AG20443 (cell line): ENCODE measurements at regions not wholly inside any gene's neighbourhood (a gene's known extent, or its start where the extent isn't known, plus 50 kb on each side); places are given as distances from the start of the nearest gene placed in this dataset.
"Not testable (repeated sequence)": the region's sequence is repeated elsewhere in the genome, so short reads cannot be mapped to it uniquely, and the experiment has no call there.

ENCODE experiments used
- DNase-seq: peaks from one replicate; pipeline ENCODE4 v3.0.0; 2012; ENCODE audit warnings: low spot score, mixed read lengths

- no peak for DNase-seq
Observed at GRCh38 chr3:171915275-171915674, 72.1 kb downstream of the TMEM212 start.

GRCh38 chr3:171916888-171917287 is 73.7 kb downstream of the TMEM212 start:
- no peak for DNase-seq

- not testable (repeated sequence) for DNase-seq
Observed at GRCh38 chr3:171922629-171923028, 79.5 kb downstream of the TMEM212 start.

- not testable (repeated sequence) for DNase-seq
Observed at GRCh38 chr3:171923668-171924067, 80.5 kb downstream of the TMEM212 start.

GRCh38 chr3:171924864-171925263 is 81.7 kb downstream of the TMEM212 start:
- not testable (repeated sequence) for DNase-seq

GRCh38 chr3:171932153-171932611 is 89.0 kb downstream of the TMEM212 start:
- DNase-seq, result no peak

GRCh38 chr3:171933441-171933840 is 90.3 kb downstream of the TMEM212 start:
- DNase-seq, result no peak

GRCh38 chr3:171935261-171936123 is 92.3 kb downstream of the TMEM212 start:
- no peak for DNase-seq

GRCh38 chr3:171936191-171936841 is 93.2 kb downstream of the TMEM212 start:
- DNase-seq, result peak; percentile 73

- no peak for DNase-seq
Observed at GRCh38 chr3:171939578-171939977, 96.4 kb downstream of the TMEM212 start.

- no peak for DNase-seq
Observed at GRCh38 chr3:171940151-171940649, 97.1 kb downstream of the TMEM212 start.

- DNase-seq, result no peak
Observed at GRCh38 chr3:171943262-171944117, 95.9 kb upstream of the FNDC3B start.

- DNase-seq, result peak; percentile 37
Observed at GRCh38 chr3:171944118-171945016, 95.0 kb upstream of the FNDC3B start.

GRCh38 chr3:171948674-171949073 is 90.7 kb upstream of the FNDC3B start:
- DNase-seq, result no peak

- DNase-seq, result no peak
Observed at GRCh38 chr3:171949554-171949953, 89.8 kb upstream of the FNDC3B start.

- DNase-seq, result peak; percentile 70
Observed at GRCh38 chr3:171950373-171950772, 89.0 kb upstream of the FNDC3B start.

GRCh38 chr3:171951597-171951996 is 87.8 kb upstream of the FNDC3B start:
- DNase-seq, result no peak

GRCh38 chr3:171953301-171954022 is 85.9 kb upstream of the FNDC3B start:
- DNase-seq, result peak; percentile 18

GRCh38 chr3:171954690-171955383 is 84.5 kb upstream of the FNDC3B start:
- DNase-seq, result no peak

- DNase-seq, result no peak
Observed at GRCh38 chr3:171955598-171955997, 83.8 kb upstream of the FNDC3B start.
